ENCODE measurements at regions not wholly inside any gene's neighbourhood (a gene's known extent, or its start where the extent isn't known, plus 50 kb on each side); places are given as distances from the start of the nearest gene placed in this dataset.

GRCh38 chr13:63481334-63481733 lies 2065.7 kb upstream of the PCDH20 start:
- H3K4me3 Mint-ChIP-seq, result no peak overlapping the region
- no peaks in the 10 kb centered on the region for H3K4me1 Mint-ChIP-seq (ENCODE audit: low read depth)
- H3K9me3 Mint-ChIP-seq, result no peaks in the 10 kb centered on the region; the same call in none of the 2 replicates
- DNase-seq, result no peak
- no peaks in the 10 kb centered on the region for H3K27me3 Mint-ChIP-seq (ENCODE audit: insufficient read depth)
- no peak for TF ChIP-seq CTCF (IDR thresholded peaks at IDR 0.05)
- H3K36me3 Mint-ChIP-seq (ENCODE audit: low read depth), result no peaks in the 10 kb centered on the region
- no peak overlapping the region for H3K27ac Mint-ChIP-seq

- DNase-seq, result no peak
- no peaks in the 10 kb centered on the region for H3K36me3 Mint-ChIP-seq (ENCODE audit: low read depth)
- no peaks in the 10 kb centered on the region; the same call in 1 of the 2 replicates for H3K27me3 Mint-ChIP-seq (ENCODE audit: insufficient read depth)
- no peak overlapping the region for H3K4me3 Mint-ChIP-seq
- no peaks in the 10 kb centered on the region for H3K4me1 Mint-ChIP-seq (ENCODE audit: low read depth)
- TF ChIP-seq CTCF (IDR thresholded peaks at IDR 0.05), result no peak
- no peak overlapping the region for H3K27ac Mint-ChIP-seq
- peaks cover 13% of the 10 kb centered on the region for H3K9me3 Mint-ChIP-seq
These were observed 2057.1 kb upstream of the PCDH20 start for GRCh38 chr13:63472711-63473110.

- no peaks in the 10 kb centered on the region for H3K4me1 Mint-ChIP-seq (ENCODE audit: low read depth)
- no peaks in the 10 kb centered on the region for H3K36me3 Mint-ChIP-seq (ENCODE audit: low read depth)
- no peak for DNase-seq
- no peak overlapping the region for H3K27ac Mint-ChIP-seq
- no peak for TF ChIP-seq CTCF (IDR thresholded peaks at IDR 0.05)
- no peaks in the 10 kb centered on the region for H3K27me3 Mint-ChIP-seq (ENCODE audit: insufficient read depth)
- peaks cover 20% of the 10 kb centered on the region for H3K9me3 Mint-ChIP-seq
- H3K4me3 Mint-ChIP-seq, result no peak overlapping the region
These were observed 2048.3 kb upstream of the PCDH20 start for GRCh38 chr13:63463782-63464610.

GRCh38 chr13:63460462-63461090 lies 2044.9 kb upstream of the PCDH20 start:
- Mint-ChIP-seq H3K9me3 (peaks cover 25% of the 10 kb centered on the region), H3K27ac (no peak overlapping the region), H3K4me1 (ENCODE audit: low read depth) (no peaks in the 10 kb centered on the region), H3K4me3 (no peak overlapping the region), H3K27me3 (ENCODE audit: insufficient read depth) (no peaks in the 10 kb centered on the region), H3K36me3 (ENCODE audit: low read depth) (no peaks in the 10 kb centered on the region)
- DNase-seq, result no peak
- TF ChIP-seq CTCF (IDR thresholded peaks at IDR 0.05), result no peak

- no peaks in the 10 kb centered on the region for H3K36me3 Mint-ChIP-seq (ENCODE audit: low read depth)
- H3K27me3 Mint-ChIP-seq (ENCODE audit: insufficient read depth), result no peaks in the 10 kb centered on the region
- no peak overlapping the region for H3K4me3 Mint-ChIP-seq
- no peak overlapping the region for H3K27ac Mint-ChIP-seq
- peaks cover 16% of the 10 kb centered on the region for H3K9me3 Mint-ChIP-seq
- H3K4me1 Mint-ChIP-seq (ENCODE audit: low read depth), result no peaks in the 10 kb centered on the region
- DNase-seq, result no peak
- no peak for TF ChIP-seq CTCF (IDR thresholded peaks at IDR 0.05)
These were observed 2041.5 kb upstream of the PCDH20 start for GRCh38 chr13:63457186-63457585.
